ENCODE measurements at regions not wholly inside any gene's neighbourhood (a gene's known extent, or its start where the extent isn't known, plus 50 kb on each side); places are given as distances from the start of the nearest gene placed in this dataset.

DNA sequence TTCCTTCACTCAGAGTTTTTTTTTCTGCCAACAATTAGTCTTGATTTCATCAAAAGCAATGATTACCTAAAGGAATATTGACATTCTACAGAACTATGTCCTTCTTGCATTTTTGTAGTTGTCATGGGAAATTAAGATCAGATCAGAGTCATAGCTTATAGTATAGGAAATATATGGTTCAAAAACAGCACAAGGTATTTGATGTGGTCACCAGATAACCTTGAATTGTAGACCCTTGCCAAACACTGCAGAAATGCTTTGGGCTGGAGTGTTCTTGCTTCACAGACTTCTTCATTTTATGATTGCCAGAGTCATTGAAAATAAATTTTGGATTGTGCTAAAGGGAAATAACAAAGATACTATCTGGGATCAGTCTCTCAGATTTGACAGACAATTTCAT lies 103.7 kb downstream of the AKAP11 start (continued):
- TF ChIP-seq, protein P1, sequence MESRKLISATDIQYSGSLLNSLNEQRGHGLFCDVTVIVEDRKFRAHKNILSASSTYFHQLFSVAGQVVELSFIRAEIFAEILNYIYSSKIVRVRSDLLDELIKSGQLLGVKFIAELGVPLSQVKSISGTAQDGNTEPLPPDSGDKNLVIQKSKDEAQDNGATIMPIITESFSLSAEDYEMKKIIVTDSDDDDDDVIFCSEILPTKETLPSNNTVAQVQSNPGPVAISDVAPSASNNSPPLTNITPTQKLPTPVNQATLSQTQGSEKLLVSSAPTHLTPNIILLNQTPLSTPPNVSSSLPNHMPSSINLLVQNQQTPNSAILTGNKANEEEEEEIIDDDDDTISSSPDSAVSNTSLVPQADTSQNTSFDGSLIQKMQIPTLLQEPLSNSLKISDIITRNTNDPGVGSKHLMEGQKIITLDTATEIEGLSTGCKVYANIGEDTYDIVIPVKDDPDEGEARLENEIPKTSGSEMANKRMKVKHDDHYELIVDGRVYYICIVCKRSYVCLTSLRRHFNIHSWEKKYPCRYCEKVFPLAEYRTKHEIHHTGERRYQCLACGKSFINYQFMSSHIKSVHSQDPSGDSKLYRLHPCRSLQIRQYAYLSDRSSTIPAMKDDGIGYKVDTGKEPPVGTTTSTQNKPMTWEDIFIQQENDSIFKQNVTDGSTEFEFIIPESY (IDR thresholded peaks at IDR 0.05; ENCODE audit: extremely low read depth, insufficient replicate concordance, low read length): no peak
- TF ChIP-seq POLR2A (IDR thresholded peaks at IDR 0.05; ENCODE audit: borderline replicate concordance, extremely low read depth, insufficient read depth, insufficient read length) (no peak), EZH2 (IDR thresholded peaks at IDR 0.05) (no peak), EGR1 (IDR thresholded peaks at IDR 0.05; ENCODE audit: low read depth) (no peak)

- Histone ChIP-seq H2AFZ (ENCODE audit: low read depth, low read length, poor library complexity, severe bottlenecking) (no peak overlapping the region), H3K9ac (ENCODE audit: low read length) (no peak overlapping the region), H3K36me3 (ENCODE audit: control insufficient read depth in 1 of 2, insufficient read depth in 2 of 2, low read length in 2 of 2) (no peaks in the 10 kb centered on the region), H3K9me2 (ENCODE audit: insufficient read depth) (no peaks in the 10 kb centered on the region), H3K4me1 (ENCODE audit: control insufficient read depth in 1 of 2, insufficient read depth in 2 of 2, low read length in 2 of 2) (no peaks in the 10 kb centered on the region), H3K9me3 (ENCODE audit: control insufficient read depth in 1 of 2, insufficient read depth in 1 of 2, low read depth in 1 of 2, low read length in 2 of 2) (no peaks in the 10 kb centered on the region), H4K20me1 (ENCODE audit: insufficient read depth) (no peaks in the 10 kb centered on the region), H3K27ac (ENCODE audit: low read depth, low read length) (no peak overlapping the region), H3K4me3 (replicated peaks in 1 of 2; ENCODE audit: low read depth in 1 of 2, low read length in 2 of 2) (no peak overlapping the region), H3K27me3 (ENCODE audit: insufficient read depth, low read length) (no peaks in the 10 kb centered on the region; the same call in 1 of the 2 replicates), H3K79me2 (ENCODE audit: insufficient read depth, low read length) (no peaks in the 10 kb centered on the region), H3K4me2 (ENCODE audit: low read length) (no peak overlapping the region)
- DNase-seq (ENCODE audit: low read depth, low spot score) (no peak), ATAC-seq (no peak)
- CTCF ChIA-PET: no interaction called here
- no TSS peak for BruUV-seq (replicated peaks)
- intact Hi-C loops (cut with micrococcal nuclease): no loop called here
- TF ChIP-seq SIN3A (IDR thresholded peaks at IDR 0.05; ENCODE audit: low read depth) (no peak), POLR2AphosphoS5 (IDR thresholded peaks at IDR 0.05; ENCODE audit: low read depth, low read length) (no peak), ZNF274 (IDR thresholded peaks at IDR 0.05; ENCODE audit: low read depth, low read length) (no peak), CBX3 (IDR thresholded peaks at IDR 0.05; ENCODE audit: low read depth) (no peak), YY1 (IDR thresholded peaks at IDR 0.05; ENCODE audit: extremely low read depth, insufficient replicate concordance, low read depth, low read length) (no peak), RAD21 (IDR thresholded peaks at IDR 0.05; ENCODE audit: low read depth) (no peak), CEBPB (IDR thresholded peaks at IDR 0.05; ENCODE audit: low read depth) (no peak), ELF1 (IDR thresholded peaks at IDR 0.05; ENCODE audit: borderline replicate concordance, low read depth) (no peak)
- POLR2A ChIA-PET: no interaction called here
- RAD21 ChIA-PET (ENCODE audit: low non-redundant PET in 1 of 2, low total read pairs in 2 of 2, uncharacterized antibody in 2 of 2, unreplicated experiment in 2 of 2): no interaction called here
These were observed 105.9 kb downstream of the AKAP11 start for GRCh38 chr13:42377640-42378382.

Measured in HCT116 (cell line).